Activated T-cell treated with anti-CD3 and anti-CD28 coated beads for 24 hours (primary cell): ENCODE measurements at regions not wholly inside any gene's neighbourhood (a gene's known extent, or its start where the extent isn't known, plus 50 kb on each side); places are given as distances from the start of the nearest gene placed in this dataset.
"Not testable (repeated sequence)": the region's sequence is repeated elsewhere in the genome, so short reads cannot be mapped to it uniquely, and the experiment has no call there.

Source experiments
- DNase-seq: peaks from one replicate; pipeline ENCODE4 v3.0.0-alpha.2; 2020; ENCODE audit warnings: low read depth

DNA sequence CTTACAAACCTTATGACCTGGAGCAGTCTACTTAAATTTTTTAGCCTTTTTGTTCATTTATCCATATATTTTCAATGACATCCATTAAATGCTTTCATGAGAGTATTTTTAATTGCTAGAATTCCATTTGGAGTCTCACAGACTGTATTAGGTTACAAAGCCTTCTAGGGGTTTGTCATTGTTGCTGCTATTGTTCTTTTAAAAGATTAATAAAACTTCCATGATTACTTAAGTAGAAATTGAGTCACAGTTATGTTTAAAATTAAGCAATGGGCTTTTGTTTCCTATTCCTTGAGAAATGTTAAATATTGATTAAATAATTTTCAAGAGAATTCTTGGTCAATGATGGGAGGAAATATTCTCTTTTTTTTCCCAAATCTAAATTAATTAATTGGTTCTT, 1408.4 kb upstream of the RAG2 start:
- DNase-seq: no peak

DNA sequence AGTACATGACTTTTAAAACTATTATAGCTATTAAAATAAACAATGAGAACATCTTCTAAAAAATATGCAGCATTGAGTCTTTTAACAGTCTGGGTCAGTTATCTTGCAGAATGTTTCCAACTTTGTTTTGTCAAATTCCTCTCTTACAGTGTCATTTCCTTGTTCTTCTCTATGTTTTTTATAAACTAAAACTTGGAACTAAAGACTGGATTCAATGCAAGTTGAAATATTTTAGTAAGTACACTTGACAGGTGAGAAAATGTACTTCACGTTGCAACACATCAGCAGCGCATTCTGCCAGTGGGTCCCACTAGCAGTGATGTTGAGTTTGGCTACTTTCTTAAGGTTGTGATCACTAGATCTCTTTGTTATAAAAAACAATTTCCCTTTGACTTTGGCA, 1407.6 kb upstream of the RAG2 start:
- no peak for DNase-seq

DNA sequence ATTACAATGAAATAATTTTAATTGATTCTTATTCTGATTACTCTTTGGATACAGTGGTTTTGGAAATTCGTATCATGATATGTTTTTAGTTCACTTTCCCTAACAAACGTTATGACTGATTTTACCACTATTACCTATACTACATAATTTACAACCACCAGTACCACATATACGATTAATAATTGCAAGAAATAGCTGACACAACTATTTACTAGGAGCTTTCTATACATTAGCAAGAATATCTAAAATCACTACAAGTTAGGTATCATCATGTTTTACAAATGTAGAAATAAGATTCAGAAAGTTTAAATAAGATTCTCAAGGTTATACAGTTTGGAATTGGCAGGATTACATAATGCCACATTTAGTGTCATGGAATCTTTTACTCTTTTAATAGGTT, 1401.1 kb upstream of the RAG2 start:
- DNase-seq: no peak

DNA sequence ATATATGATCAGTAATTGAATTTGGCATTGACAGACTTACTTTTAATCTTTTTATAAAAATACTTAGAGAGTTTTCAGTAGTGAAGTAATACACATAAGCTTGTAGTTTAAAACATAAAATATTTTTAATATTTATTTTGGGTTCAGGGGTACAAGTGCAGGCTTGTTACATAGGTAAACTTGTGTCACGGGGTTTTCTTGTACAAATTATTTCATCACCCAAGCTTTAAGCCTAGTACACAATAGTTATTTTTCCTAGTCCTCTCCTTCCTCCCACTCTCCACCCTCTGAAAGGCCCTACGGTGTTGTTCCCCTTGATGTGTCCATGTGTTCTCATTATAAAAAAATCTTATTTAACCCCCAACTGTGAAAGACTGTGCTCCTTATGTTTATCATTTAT, 1397.8 kb upstream of the RAG2 start:
- no peak for DNase-seq

DNA sequence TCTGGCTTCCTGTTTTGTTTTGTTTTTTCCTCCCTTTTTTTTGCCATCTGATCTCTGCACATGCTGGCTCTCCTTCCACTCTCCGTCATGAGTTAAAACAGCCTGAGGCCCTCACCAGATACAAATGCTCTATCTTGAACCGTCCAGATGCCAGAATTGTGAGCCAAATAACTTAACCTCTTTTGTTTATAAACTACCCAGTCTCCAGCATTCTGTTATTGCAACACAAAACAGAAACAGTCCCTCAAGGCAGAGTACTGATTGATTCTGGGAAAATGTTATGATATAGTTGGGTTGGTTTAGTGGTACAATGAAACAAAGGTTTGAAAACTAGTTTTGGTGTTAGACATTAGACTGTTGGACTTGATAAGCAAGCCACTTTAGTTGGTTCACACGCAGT, 1390.0 kb upstream of the RAG2 start:
- no peak for DNase-seq

DNA sequence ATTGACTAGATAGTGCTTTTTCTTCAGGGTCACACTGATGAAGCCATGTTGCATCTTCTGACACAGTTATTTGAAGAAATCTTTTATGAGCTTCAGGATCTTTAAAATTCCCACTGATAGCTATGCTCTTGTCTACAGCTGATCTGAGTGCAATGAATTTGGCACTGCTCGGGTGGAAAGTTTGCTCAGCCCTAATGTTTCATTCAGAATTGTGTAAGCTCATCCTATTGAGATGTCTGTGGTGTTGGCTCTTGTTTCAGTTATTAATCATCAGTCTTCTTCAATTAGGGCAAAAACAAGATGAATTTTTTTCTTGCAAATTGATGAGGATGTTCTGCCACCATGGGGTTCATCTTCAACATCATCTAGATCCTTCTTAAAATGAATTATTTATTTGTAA, 1387.0 kb upstream of the RAG2 start:
- DNase-seq: no peak

DNA sequence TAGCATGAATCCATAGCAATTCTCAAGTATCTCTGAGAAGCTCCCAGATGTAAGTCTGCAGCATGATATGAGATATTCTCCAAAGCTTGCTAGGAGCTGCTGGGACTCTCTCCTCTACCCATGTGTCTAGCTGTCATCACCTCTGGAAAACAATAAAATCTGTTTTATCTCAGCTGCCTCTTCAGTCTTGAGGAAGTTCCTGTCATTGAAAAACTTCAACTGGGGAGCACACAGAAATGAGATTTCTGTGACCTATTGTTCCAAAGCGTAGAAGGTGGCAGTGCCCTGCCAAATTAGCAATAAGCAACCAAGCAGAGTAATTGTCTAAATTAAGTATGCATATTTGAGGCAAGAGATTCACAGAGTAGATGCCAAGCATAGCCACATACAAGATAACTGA, 1380.6 kb upstream of the RAG2 start:
- DNase-seq: no peak

DNA sequence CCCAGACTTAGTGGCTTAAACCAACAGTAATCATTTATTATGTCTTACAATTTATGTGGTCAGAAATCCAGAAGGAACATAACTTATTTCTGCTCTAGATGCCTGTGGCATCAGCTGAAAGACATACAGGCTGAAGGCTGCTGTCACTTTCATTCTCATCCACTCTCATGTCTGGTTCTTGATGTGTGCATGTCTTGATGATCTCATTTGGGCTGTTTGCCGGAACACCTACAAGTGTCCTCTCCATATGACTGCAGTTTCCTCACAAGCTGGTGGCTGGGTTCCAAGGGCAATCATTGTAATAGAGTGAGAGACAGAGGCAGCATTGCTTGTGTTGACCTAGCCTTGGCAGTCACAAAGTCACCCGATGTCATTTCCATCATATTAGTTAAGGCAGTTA, 1375.9 kb upstream of the RAG2 start:
- DNase-seq: no peak

DNA sequence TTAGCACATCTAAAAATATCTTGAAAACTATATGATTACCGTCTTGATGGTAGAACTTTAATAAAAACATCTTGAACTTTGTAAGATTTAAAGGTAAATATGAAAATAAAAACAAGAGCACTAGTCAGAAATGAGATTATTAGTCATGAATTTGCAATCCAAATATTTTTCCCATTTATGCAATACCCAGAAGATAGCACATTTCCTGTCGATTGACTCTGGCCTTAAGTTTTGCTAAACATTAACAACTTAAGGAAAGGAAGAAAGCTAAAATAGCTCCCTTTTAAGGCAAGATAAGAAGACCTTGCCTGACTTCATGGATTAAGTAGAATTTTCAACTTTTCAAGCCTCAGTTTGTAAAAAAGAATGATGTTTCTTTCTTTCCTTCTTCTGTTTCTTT, 1374.7 kb upstream of the RAG2 start:
- no peak for DNase-seq

DNA sequence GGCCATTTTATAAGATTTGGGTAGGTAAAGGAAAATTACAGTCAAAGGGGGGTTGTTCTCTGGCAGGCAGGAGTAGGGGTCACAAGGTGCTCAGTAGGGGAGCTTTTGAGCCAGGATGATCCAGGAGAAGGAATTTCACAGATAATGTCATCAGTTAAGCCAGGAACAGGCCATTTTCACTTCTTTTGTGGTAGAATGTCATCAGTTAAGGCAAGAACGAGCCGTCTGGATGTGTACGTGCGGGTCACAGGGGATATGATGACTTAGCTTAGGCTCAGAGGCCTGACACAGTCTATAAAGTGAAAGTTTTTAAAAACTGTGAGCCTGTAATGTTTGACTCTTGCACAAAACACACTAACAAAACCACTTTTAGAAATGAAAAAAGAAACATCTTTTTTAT, 1371.3 kb upstream of the RAG2 start:
- not testable (repeated sequence) for DNase-seq

DNA sequence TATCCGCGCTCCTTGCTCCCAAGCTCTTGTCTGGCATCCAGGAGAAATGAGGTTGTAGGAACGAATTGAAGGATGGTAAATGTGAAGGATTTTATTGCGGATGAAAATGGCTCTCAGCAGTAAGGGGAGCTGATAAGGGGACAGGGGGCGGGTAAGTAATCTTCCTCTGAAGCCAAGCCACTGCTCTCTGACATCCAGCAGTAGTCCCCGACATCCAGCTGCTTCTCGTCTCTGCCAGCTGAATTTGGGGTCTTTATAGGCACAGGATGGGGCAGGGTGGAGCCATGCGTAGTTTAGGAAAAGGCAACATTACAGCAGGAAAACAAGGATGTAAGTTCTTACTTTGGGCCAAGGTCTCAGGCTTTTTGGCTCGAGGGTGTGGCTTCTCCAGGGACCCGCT, 1370.1 kb upstream of the RAG2 start:
- no peak for DNase-seq

DNA sequence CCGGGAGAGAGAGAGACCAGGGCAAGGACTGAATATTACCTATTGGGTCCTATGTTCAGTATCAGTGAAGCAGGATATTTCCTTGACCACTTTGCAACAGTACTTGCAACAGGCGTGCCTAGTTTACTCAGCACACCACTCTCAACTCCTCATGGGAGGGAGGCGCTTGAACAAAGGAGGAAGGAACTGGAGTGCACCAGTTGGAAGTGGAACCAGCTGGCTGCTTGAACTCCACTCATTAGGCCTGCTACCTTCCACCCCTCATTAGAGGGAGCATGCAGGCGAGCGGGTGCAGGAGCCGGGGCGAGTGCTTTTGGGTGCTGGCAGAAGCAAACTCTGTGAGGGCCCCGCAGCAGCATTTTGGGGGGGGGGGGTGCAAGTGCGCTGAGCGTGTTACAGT, 1369.6 kb upstream of the RAG2 start:
- no peak for DNase-seq

DNA sequence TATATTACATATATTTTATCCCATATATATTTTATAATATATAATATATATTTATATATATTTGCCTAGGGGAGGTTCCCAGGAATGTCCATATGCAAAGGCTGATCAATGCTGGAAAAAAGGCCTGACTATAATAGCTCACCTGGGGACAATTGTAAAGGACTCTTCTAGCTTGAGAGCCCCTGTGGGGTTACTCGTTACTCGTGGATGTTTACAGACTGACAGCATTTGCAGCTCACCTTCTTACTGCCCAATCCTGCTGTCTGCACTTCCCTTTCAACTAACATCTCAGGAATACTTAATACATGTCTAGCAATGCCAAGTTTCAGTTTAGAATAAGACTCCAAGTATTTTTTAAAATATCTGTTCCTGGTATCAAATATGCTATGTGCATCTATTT, 1365.4 kb upstream of the RAG2 start:
- DNase-seq: no peak

DNA sequence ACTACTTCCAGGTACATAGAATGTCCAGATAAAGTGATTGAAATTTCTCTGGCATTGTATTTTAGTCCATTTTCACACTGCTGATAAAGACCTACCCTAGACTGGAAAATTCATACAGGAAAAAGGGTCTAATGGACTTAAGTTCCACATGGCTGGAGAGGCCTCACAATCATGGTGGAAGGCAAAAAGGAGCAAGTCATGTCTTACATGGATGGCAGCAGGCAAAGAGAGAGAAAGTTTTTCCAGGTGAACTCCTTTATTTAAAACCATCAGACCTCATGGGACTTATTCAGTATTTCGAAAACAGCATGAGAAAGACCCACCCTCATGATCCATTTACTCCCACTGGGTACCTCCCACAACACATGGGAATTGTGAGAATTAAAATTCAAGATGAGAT, 1359.7 kb upstream of the RAG2 start:
- no peak for DNase-seq

DNA sequence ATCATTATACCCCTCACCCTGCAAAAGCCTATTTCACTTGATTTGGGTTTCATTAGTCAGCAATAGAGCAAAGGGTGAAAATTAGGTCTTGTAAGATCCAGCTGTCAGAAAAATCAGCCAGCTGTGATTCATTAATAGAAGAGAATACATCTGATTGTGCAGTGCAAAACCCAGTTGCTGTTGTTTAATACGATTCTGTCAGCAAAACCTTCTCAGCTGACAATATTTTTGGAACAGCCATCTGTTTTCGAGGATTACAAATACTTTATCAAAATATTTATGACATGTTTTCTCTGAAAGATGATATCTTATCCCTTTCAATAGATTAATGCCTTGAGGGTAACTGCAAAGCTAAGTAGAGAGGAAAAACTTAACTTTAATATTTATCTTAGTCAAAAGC, 1354.0 kb upstream of the RAG2 start:
- DNase-seq: no peak

DNA sequence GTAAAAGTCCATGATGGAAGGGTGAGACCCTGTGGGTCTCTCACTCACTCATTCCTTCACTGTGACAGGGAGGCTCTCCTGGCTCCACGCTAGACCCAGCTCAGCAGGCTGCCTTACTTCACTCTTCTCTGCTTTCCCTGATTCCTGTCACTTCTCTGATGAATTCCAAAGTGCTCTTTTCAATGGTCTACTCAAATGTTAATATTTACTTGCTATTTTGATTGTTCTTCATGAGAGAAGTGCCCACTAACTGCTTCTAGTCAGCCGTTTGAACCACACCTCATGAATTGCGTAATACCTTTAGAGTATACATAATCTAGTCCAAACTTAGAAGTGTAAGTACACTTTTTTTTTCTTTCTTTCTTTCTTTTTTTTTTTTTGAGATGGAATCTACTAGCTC, 1350.2 kb upstream of the RAG2 start:
- no peak for DNase-seq

DNA sequence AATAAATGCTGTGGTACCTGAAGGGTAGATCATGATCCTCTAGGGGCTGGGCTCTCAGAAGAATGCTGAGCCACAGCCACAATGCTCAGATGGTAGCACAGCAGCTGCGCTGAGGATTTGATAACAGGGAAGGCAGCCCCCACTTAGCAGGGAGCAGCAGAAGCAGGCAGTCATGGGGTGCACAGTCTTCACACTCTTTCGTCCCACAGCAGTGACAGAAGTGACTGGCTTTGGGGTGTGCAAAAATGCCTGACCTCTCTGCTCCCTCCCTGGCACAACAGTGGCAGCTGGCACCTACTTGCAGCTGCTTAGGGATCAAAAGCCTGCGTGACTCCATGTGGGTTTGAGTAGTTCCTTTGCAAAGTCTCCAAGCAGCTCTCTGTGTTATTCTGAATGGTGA, 1349.8 kb upstream of the RAG2 start:
- DNase-seq: no peak

DNA sequence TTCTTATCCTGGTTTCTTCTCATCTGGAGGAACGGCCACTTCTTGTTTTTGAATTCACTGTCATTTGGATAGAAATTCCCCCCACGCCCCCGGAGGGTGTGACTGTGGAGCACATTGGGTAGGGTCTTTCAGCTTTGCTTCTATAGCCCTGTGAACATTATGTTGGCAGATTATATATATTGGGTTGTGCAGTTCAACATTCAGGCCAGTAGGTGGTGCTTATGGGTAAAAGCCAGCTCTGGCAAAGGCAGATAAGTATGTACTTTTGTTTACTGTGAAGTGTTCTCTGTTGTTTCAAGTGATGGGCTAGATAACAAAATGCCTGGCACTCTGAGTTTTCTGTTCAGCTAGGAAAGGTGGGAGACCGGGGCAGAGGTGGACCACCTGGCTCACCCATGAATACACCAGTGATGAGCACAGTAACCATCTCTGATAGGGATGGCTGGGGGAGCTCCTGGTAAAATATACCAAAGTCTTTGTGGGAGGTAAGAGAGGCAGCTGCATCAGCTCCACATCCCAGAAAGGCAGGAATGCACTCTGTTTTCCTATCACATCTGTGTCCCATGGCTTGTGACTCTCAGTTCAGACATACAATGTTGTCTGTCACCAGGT, 1348.2 kb upstream of the RAG2 start:
- DNase-seq: no peak

DNA sequence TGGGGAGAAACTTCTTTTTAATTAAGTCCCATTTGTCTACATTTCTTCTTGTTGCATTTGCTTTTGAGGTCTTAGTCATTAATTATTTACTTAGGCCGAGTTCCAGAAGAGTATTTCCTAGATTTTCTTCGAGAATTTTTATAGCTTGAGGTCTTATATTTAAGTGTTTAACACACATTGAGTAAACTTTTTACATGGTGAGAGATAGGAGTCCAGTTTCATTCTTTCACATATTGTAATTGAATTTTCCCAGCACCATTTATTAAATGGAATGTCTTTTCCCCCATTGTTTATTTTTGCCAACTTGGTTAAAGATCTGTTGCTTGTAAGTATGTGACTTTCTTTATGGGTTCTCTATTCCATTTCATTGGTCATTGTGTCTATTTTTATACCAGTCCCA, 1344.0 kb upstream of the RAG2 start:
- DNase-seq: no peak

DNA sequence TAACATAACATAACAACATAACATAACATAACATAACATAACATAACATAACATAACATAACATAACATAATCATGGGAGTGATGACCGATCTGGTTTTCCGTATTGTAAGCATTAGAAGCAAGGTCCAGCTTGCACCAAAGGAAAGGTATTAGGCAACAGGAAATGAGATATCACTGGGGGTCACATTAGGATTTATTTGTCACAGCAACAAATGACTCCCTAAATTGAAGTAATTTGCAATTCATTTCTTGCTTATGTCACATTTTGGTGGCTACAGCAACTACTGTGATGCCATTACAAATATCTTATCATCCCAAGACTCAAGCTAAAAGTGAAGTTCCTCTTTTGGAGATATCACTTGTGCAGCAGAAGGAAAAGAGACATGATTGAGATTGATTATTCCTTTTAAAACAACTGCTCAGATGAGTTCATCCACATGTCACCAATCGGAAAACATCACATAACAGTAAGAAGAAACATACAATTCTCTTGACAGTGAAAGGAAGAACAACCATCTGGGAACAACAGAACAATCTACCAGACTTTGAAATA, 1331.1 kb upstream of the RAG2 start:
- DNase-seq: no peak

DNA sequence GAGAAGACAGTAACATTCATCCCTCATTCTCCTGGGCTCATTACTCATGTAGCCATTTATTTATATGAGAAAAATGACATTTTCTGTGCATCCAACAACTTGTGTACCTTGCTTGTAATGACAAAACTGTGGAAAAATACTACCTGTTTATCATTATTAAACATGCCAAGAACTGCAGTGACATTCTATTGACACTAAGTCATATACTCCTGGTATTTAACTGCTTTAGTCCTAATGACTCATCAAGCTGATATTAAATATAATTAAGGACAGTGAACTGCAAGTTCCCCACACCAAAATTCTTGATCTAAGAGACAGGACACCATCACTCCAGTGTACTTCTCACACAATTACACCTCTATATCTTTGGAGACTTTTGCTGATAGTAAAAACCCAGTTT, 1328.7 kb upstream of the RAG2 start:
- DNase-seq: no peak

DNA sequence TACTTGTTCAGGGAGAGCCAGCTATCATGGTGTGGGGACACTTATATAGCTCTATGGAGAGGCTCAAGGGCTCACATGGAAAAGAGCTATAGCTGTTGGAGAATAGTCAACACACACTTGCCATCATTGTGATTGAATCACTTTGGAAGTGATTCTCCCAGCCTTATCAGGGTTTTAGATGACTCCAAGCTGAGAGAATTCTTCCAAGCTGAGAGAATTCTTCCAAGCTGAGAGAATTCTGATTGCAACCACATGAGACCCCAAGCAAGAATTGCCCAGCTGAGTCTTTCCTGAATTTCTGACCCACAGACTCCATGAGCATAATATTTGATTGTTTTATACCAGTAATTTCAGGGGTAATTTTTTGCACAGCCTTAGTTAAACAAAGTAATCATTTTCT, 1318.3 kb upstream of the RAG2 start:
- DNase-seq: no peak

DNA sequence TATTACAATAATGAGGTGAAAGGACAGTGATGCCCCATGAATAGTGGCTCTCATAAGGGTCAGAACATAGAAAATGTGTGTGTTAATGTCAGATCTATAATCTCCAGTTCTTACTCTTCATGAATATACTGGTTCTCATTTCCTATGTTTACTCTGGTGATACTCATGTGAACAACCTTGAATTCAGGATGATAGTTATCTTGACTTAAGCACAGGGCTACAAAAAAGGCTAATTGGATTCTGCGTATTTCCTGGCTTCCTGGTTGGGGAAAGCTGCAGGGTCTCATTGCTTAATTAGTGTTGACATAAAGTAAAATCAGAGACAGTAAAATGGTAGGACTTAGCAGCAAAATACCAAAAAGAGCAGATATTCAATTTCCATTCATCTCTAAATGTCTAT, 1316.8 kb upstream of the RAG2 start:
- DNase-seq: no peak

DNA sequence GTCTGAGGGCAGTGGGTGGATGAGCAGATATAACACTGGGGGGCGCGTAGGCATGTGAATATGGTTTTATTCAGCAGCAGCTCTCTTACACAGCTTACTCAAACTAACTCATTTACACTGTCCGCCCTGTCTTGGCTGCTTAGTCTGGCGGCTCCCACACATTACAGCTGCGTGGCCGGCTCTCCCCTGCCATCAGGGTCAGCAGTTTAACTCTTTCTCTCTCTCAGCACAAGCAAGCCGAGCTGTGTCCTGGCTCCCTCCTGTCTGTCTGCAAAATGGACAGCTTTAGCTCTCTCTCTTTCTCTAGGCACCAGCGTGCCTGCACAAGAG, 1310.1 kb upstream of the RAG2 start:
- no peak for DNase-seq
